HepG2 (cell line): ENCODE measurements at regions not wholly inside any gene's neighbourhood (a gene's known extent, or its start where the extent isn't known, plus 50 kb on each side); places are given as distances from the start of the nearest gene placed in this dataset.

Experiments
- STAG1 ChIP-seq: sonication (generic); formaldehyde crosslinking; IDR thresholded peaks from 2 replicates; pipeline ENCODE4 v1.4.0; 2020; ENCODE audit warnings: missing genetic modification reagents
- ZNF274 ChIP-seq: sonication (generic); formaldehyde crosslinking; IDR thresholded peaks from 2 replicates; pipeline ENCODE4 v1.5.1; 2020; ENCODE audit warnings: mild to moderate bottlenecking, missing genetic modification reagents
- TF ChIP-seq, protein P1 (sequence below): sonication (generic); formaldehyde crosslinking; IDR thresholded peaks from 2 replicates; pipeline ENCODE4 v1.5.0; 2020; ENCODE audit warnings: mild to moderate bottlenecking, missing genetic modification reagents, moderate library complexity

DNA sequence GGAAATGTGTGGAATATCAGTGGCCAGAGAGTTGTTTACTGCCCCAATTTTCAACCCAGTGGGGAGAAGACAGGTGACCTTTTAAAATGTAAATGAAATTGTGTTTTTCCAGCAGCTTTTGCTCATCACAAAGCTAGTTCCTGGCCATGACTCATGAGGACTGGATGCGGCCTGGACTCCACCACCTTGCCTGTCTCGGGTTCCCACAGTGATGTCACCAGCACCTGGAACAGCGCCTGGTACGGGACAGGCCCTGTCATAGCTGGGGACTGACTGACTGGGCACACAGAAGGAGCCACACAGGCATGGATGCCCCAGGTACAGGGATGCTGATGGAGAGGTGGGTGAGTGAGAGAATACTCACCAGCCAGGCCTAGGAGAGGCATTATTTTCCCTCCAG lies 277.1 kb downstream of the AJAP1 start:
- TF ChIP-seq, protein P1, sequence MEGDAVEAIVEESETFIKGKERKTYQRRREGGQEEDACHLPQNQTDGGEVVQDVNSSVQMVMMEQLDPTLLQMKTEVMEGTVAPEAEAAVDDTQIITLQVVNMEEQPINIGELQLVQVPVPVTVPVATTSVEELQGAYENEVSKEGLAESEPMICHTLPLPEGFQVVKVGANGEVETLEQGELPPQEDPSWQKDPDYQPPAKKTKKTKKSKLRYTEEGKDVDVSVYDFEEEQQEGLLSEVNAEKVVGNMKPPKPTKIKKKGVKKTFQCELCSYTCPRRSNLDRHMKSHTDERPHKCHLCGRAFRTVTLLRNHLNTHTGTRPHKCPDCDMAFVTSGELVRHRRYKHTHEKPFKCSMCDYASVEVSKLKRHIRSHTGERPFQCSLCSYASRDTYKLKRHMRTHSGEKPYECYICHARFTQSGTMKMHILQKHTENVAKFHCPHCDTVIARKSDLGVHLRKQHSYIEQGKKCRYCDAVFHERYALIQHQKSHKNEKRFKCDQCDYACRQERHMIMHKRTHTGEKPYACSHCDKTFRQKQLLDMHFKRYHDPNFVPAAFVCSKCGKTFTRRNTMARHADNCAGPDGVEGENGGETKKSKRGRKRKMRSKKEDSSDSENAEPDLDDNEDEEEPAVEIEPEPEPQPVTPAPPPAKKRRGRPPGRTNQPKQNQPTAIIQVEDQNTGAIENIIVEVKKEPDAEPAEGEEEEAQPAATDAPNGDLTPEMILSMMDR: no peak
- TF ChIP-seq ZNF274 (CRISPR knock-in tag) (no peak), STAG1 (CRISPR knock-in tag) (no peak)
